GF-D8 (cell line): ENCODE measurements at regions not wholly inside any gene's neighbourhood (a gene's known extent, or its start where the extent isn't known, plus 50 kb on each side); places are given as distances from the start of the nearest gene placed in this dataset.

ENCODE experiments used
- DNase-seq: peaks from one replicate; lab custom pipeline; 2025; lab: John Stamatoyannopoulos, UW

GRCh38 chr3:180341516-180341915 is 260.4 kb upstream of the TTC14 start:
- DNase-seq: no peak

GRCh38 chr3:180351601-180352000 is 250.4 kb upstream of the TTC14 start:
- no peak for DNase-seq

- DNase-seq: no peak
Measured at GRCh38 chr3:180352261-180352660, 249.7 kb upstream of the TTC14 start.

- DNase-seq: no peak
Measured at GRCh38 chr3:180354214-180354613, 247.7 kb upstream of the TTC14 start.

GRCh38 chr3:180358179-180358578 is 243.8 kb upstream of the TTC14 start:
- no peak for DNase-seq

GRCh38 chr3:180359061-180359952 is 242.7 kb upstream of the TTC14 start:
- DNase-seq: no peak

GRCh38 chr3:180359953-180360279 is 242.0 kb upstream of the TTC14 start:
- no peak for DNase-seq

- no peak for DNase-seq
Measured at GRCh38 chr3:180362081-180362480, 239.9 kb upstream of the TTC14 start.

- no peak for DNase-seq
Measured at GRCh38 chr3:180375831-180376230, 226.1 kb upstream of the TTC14 start.

GRCh38 chr3:180378496-180378895 is 223.5 kb upstream of the TTC14 start:
- DNase-seq: no peak

GRCh38 chr3:180382638-180383180 is 219.3 kb upstream of the TTC14 start:
- no peak for DNase-seq

- DNase-seq: no peak
Measured at GRCh38 chr3:180383332-180384020, 218.5 kb upstream of the TTC14 start.

GRCh38 chr3:180390313-180390712 is 211.7 kb upstream of the TTC14 start:
- no peak for DNase-seq

GRCh38 chr3:180391001-180391400 is 211.0 kb upstream of the TTC14 start:
- no peak for DNase-seq

- no peak for DNase-seq
Measured at GRCh38 chr3:180401226-180401625, 200.7 kb upstream of the TTC14 start.

- no peak for DNase-seq
Measured at GRCh38 chr3:180402471-180403073, 199.4 kb upstream of the TTC14 start.

GRCh38 chr3:180403156-180403555 is 198.8 kb upstream of the TTC14 start:
- no peak for DNase-seq

GRCh38 chr3:180408654-180409053 is 193.3 kb upstream of the TTC14 start:
- DNase-seq: no peak

- no peak for DNase-seq
Measured at GRCh38 chr3:180409170-180409569, 192.8 kb upstream of the TTC14 start.

- no peak for DNase-seq
Measured at GRCh38 chr3:180409883-180410282, 192.1 kb upstream of the TTC14 start.

GRCh38 chr3:180414157-180414556 is 187.8 kb upstream of the TTC14 start:
- DNase-seq: no peak

GRCh38 chr3:180416111-180416594 is 185.8 kb upstream of the TTC14 start:
- DNase-seq: no peak

GRCh38 chr3:180417241-180417640 is 184.7 kb upstream of the TTC14 start:
- no peak for DNase-seq
